HEK293 (cell line): ENCODE measurements at regions not wholly inside any gene's neighbourhood (a gene's known extent, or its start where the extent isn't known, plus 50 kb on each side); places are given as distances from the start of the nearest gene placed in this dataset.

Experiments used
- CTCF ChIP-seq: fragments of 450-650 bp; formaldehyde crosslinking; IDR thresholded peaks from 2 replicates; pipeline ENCODE4 v1.5.1; 2016; ENCODE audit warnings: missing biosample characterization, missing genetic modification characterization
- HOXD13 ChIP-seq: sonication (generic); formaldehyde crosslinking; IDR thresholded peaks from 2 replicates; pipeline ENCODE4 v1.8.0; 2022; ENCODE audit warnings: missing genetic modification reagents, borderline replicate concordance
- PRDM10 ChIP-seq: fragments of 450-650 bp; formaldehyde crosslinking; IDR thresholded peaks from 2 replicates; pipeline ENCODE4 v1.5.1; 2016; ENCODE audit warnings: missing biosample characterization, missing genetic modification characterization
- REST ChIP-seq: fragments of 450-650 bp; formaldehyde crosslinking; IDR thresholded peaks from 2 replicates; pipeline ENCODE4 v1.5.1; 2016; ENCODE audit warnings: missing biosample characterization, missing genetic modification characterization
- SCRT2 ChIP-seq: fragments of 450-650 bp; formaldehyde crosslinking; IDR thresholded peaks from 2 replicates; pipeline ENCODE4 v1.5.1; 2016; ENCODE audit warnings: missing biosample characterization, missing genetic modification characterization
- SETDB1 ChIP-seq: IDR thresholded peaks from one replicate; pipeline ENCODE4 v1.6.1; 2017; ENCODE audit warnings: mild to moderate bottlenecking, low read length, moderate library complexity, mixed read lengths; ENCODE audit not compliant: insufficient read length
- YY2 ChIP-seq: fragments of 450-650 bp; formaldehyde crosslinking; IDR thresholded peaks from 2 replicates; pipeline ENCODE4 v1.5.1; 2016; ENCODE audit warnings: missing biosample characterization, missing genetic modification characterization
- ZBTB1 ChIP-seq: fragments of 450-650 bp; formaldehyde crosslinking; IDR thresholded peaks from 2 replicates; pipeline ENCODE4 v1.5.1; 2016; ENCODE audit warnings: missing biosample characterization, missing genetic modification characterization
- ZBTB20 ChIP-seq: fragments of 450-650 bp; formaldehyde crosslinking; IDR thresholded peaks from 2 replicates; pipeline ENCODE4 v1.5.1; 2016; ENCODE audit warnings: missing biosample characterization, missing genetic modification characterization
- ZBTB49 ChIP-seq: fragments of 450-650 bp; formaldehyde crosslinking; IDR thresholded peaks from 2 replicates; pipeline ENCODE4 v1.5.1; 2016; ENCODE audit warnings: missing biosample characterization, missing genetic modification characterization, low read depth
- ZNF133 ChIP-seq: fragments of 450-650 bp; formaldehyde crosslinking; IDR thresholded peaks from 2 replicates; pipeline ENCODE4 v1.5.1; 2016; ENCODE audit warnings: missing biosample characterization, missing genetic modification characterization
- ZNF362 ChIP-seq: fragments of 450-650 bp; formaldehyde crosslinking; IDR thresholded peaks from 2 replicates; pipeline ENCODE4 v1.5.1; 2016; ENCODE audit warnings: missing biosample characterization, missing genetic modification characterization
- ZNF433 ChIP-seq: fragments of 450-650 bp; formaldehyde crosslinking; IDR thresholded peaks from 2 replicates; pipeline ENCODE4 v1.5.1; 2016; ENCODE audit warnings: missing biosample characterization, missing genetic modification characterization, low read depth
- ZNF629 ChIP-seq: fragments of 450-650 bp; formaldehyde crosslinking; IDR thresholded peaks from 2 replicates; pipeline ENCODE4 v1.5.1; 2017; ENCODE audit warnings: missing biosample characterization, missing genetic modification characterization

GRCh38 chr6:21941926-21942325, 348.4 kb downstream of the SOX4 start:
- TF ChIP-seq SCRT2 (tag by site-specific recombination) (no peak), ZBTB49 (tag by site-specific recombination) (no peak), REST (tag by site-specific recombination) (no peak), CTCF (no peak), ZNF433 (tag by site-specific recombination) (no peak), PRDM10 (tag by site-specific recombination) (no peak), ZNF362 (tag by site-specific recombination) (no peak), ZNF629 (tag by site-specific recombination) (no peak), ZBTB20 (no peak), SETDB1 (no peak), YY2 (tag by site-specific recombination) (no peak), HOXD13 (CRISPR knock-in tag) (no peak), ZBTB1 (no peak), ZNF133 (tag by site-specific recombination) (no peak)
